Endodermal cell (in vitro differentiated cells): ENCODE measurements at regions not wholly inside any gene's neighbourhood (a gene's known extent, or its start where the extent isn't known, plus 50 kb on each side); places are given as distances from the start of the nearest gene placed in this dataset.

ENCODE experiments used
- DNase-seq: peaks from one replicate; pipeline ENCODE4 v3.0.0-alpha.2; 2017
- H3K27ac ChIP-seq: 2 replicates; pipeline ENCODE4 v1.5.1; 2013; ENCODE audit warnings: mild to moderate bottlenecking, low read depth, low read length, moderate library complexity
- H3K27me3 ChIP-seq: 2 replicates; pipeline ENCODE4 v1.6.1; 2013; ENCODE audit warnings: mild to moderate bottlenecking, low read length, moderate library complexity; ENCODE audit not compliant: insufficient read depth, control insufficient read depth, poor library complexity, severe bottlenecking
- H3K36me3 ChIP-seq: 2 replicates; pipeline ENCODE4 v1.7.0; 2013; ENCODE audit warnings: mild to moderate bottlenecking, low read length, moderate library complexity; ENCODE audit not compliant: control insufficient read depth, insufficient read depth
- H3K4me1 ChIP-seq: one replicate; pipeline ENCODE4 v1.7.0; 2013; ENCODE audit warnings: low read length; ENCODE audit not compliant: control insufficient read depth, insufficient read depth
- H3K4me3 ChIP-seq: 2 replicates; pipeline ENCODE4 v1.5.1; 2013; ENCODE audit warnings: mild to moderate bottlenecking, low read length, moderate library complexity
- H3K9ac ChIP-seq: 2 replicates; pipeline ENCODE4 v1.6.1; 2013; ENCODE audit warnings: mild to moderate bottlenecking, low read length, moderate library complexity; ENCODE audit not compliant: poor library complexity, severe bottlenecking; ENCODE audit errors: extremely low read depth
- H3K9me3 ChIP-seq: 2 replicates; pipeline ENCODE4 v1.6.1; 2013; ENCODE audit warnings: mild to moderate bottlenecking, low read length, moderate library complexity; ENCODE audit not compliant: control insufficient read depth
- H3K27ac Mint-ChIP-seq: 2 replicates; pipeline ENCODE4 v1.8.0; 2020; ENCODE audit warnings: mixed read lengths
- H3K27me3 Mint-ChIP-seq: 2 replicates; pipeline ENCODE4 v1.8.0; 2021; ENCODE audit warnings: mild to moderate bottlenecking, mixed read lengths; ENCODE audit not compliant: insufficient read depth
- H3K36me3 Mint-ChIP-seq: 2 replicates; pipeline ENCODE4 v1.8.0; 2020; ENCODE audit warnings: low read depth, mixed read lengths
- H3K4me1 Mint-ChIP-seq: 2 replicates; pipeline ENCODE4 v1.8.0; 2020; ENCODE audit warnings: mixed read lengths
- H3K4me3 Mint-ChIP-seq: 2 replicates; pipeline ENCODE4 v1.8.0; 2020; ENCODE audit warnings: mild to moderate bottlenecking, moderate library complexity, mixed read lengths
- H3K9me3 Mint-ChIP-seq: 2 replicates; pipeline ENCODE4 v1.8.0; 2020; ENCODE audit warnings: mild to moderate bottlenecking, mixed read lengths
- WGBS, 2 experiments: methylation state at CpG; one replicate each; pipeline versions ENCODE4 v1.1.5 to v1.1.7; 2013; ENCODE audit warnings: missing lambda C conversion rate in 2 of 2, mixed read lengths in 1 of 2; ENCODE audit not compliant: insufficient coverage in 1 of 2, insufficient read length in 1 of 2; 5-methylcytosine and 5-hydroxymethylcytosine counted together
- TF ChIP-seq, protein P1 (sequence below): fragments of 200-600 bp; sonication (generic); conservative IDR thresholded peaks from 2 replicates; pipeline ENCODE4 v1.5.0; 2021; ENCODE audit warnings: antibody characterized with exemption, mild to moderate bottlenecking

DNA sequence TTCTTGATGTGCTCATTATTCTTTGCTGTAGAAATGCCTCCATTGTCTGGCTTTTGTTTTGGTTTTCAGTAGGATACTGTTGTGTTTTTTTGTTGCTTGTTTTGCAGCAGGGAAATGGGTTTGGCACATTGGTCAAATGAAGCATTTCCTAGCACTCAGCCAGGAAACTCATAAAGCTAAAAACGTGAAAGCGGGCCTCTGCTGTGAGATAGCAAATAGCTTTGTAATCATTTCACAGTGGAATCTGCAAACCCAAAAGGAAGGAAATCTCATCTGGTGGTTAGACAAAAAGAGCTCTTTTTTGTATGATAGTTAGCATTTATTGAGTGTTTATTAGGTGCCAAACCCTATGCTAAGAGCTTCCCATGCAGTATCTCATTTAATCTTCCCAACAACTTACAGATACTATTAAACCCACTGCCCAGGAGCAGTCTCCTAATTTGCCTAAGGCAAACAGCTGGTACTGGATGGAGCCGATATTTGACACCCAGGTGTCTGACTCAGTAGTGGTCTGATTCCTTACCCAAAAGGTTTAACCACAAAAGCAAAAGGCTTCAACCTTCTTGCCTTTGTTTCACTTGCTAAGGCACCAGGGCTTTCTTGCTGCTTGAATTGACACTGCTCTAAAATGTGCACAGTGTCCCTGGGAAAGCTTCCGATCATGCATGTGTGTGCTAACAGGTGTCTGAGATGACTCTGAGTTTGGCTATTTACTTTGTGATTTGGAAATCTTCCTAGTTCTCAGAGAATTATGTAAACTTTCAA, 527.9 kb upstream of the MDFIC2 start:
- peaks cover 12% of the 10 kb centered on the region for H3K4me1 Mint-ChIP-seq
- 70 to 73% methylated on average over 4 of the region's 4 CpGs for WGBS, 2 experiments
- Histone ChIP-seq H3K4me1 (no peaks in the 10 kb centered on the region), H3K27ac (no peak overlapping the region), H3K9me3 (no peaks in the 10 kb centered on the region), H3K4me3 (no peak overlapping the region), H3K27me3 (no peaks in the 10 kb centered on the region), H3K36me3 (no peaks in the 10 kb centered on the region), H3K9ac (no peak overlapping the region)
- no peak overlapping the region for H3K27ac Mint-ChIP-seq
- H3K27me3 Mint-ChIP-seq, result no peaks in the 10 kb centered on the region
- TF ChIP-seq, protein P1, sequence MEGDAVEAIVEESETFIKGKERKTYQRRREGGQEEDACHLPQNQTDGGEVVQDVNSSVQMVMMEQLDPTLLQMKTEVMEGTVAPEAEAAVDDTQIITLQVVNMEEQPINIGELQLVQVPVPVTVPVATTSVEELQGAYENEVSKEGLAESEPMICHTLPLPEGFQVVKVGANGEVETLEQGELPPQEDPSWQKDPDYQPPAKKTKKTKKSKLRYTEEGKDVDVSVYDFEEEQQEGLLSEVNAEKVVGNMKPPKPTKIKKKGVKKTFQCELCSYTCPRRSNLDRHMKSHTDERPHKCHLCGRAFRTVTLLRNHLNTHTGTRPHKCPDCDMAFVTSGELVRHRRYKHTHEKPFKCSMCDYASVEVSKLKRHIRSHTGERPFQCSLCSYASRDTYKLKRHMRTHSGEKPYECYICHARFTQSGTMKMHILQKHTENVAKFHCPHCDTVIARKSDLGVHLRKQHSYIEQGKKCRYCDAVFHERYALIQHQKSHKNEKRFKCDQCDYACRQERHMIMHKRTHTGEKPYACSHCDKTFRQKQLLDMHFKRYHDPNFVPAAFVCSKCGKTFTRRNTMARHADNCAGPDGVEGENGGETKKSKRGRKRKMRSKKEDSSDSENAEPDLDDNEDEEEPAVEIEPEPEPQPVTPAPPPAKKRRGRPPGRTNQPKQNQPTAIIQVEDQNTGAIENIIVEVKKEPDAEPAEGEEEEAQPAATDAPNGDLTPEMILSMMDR, result no peak
- DNase-seq, result peak; percentile 57
- no peak overlapping the region for H3K4me3 Mint-ChIP-seq
- H3K36me3 Mint-ChIP-seq, result no peaks in the 10 kb centered on the region
- H3K9me3 Mint-ChIP-seq, result peaks cover 3% of the 10 kb centered on the region

DNA sequence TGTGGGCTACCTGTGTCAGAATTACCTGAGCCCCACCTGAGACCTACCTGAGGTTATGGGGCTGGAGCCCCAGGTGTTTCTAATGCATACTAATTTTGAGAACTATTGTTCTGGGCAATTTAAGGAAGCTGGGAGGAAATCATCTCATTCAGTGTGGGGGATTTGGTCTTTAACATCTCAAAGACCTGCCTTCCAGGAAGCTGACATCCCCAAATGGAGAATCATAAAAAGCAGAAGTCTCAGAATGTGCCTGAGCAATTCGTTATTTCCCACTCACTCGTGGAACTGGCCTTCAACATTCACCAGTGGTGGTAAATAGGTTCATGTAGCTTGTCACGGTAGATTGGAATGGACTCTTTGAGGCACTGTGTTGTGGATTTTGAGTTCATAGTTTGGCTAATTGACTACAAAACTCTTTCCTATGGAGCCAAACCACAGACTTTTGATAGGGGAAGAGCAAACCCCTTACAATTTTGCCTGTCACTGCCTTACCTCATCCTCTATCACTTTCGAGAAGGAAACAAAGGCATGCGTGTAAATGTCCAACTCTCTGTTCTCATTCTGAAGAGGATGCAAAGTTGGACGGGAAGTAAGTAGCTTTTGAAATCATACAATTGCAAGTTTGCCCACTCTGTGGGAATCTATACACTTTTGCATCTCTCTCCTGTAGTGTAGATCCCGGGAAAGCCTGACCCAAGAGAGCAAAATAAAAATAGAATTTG, 521.0 kb upstream of the MDFIC2 start:
- Histone ChIP-seq H3K4me1 (no peaks in the 10 kb centered on the region), H3K27me3 (no peaks in the 10 kb centered on the region), H3K4me3 (no peak overlapping the region), H3K36me3 (no peaks in the 10 kb centered on the region), H3K9ac (no peak overlapping the region), H3K9me3 (no peaks in the 10 kb centered on the region), H3K27ac (no peak overlapping the region)
- DNase-seq, result no peak
- Mint-ChIP-seq H3K4me3 (no peak overlapping the region), H3K27me3 (no peaks in the 10 kb centered on the region), H3K9me3 (peaks cover 3% of the 10 kb centered on the region), H3K27ac (no peak overlapping the region), H3K36me3 (no peaks in the 10 kb centered on the region), H3K4me1 (no peaks in the 10 kb centered on the region)
- TF ChIP-seq, protein P1, result no peak
- WGBS, 2 experiments, result 52 to 74% methylated on average over 4 to 7 of the region's 7 CpGs

DNA sequence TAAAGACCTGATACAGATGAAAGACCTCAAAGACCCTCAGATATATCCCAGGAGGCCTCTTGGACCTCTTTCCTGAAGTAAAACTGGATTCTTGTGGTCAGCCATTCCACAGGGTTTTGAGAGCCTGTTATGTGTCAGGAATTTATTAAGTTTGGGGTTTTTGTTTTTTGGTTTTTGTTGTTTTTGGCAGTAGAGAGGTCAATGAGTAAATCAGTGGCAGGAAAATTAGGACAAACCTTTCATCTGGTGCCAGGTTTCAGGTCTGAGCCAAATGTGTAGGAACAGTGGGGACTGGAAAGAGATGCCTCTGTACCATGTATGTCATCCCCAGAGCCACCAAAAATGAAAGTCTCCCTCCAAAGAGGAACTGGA, 520.4 kb upstream of the MDFIC2 start:
- no peak overlapping the region for H3K9ac ChIP-seq
- Mint-ChIP-seq H3K27ac (no peak overlapping the region), H3K4me3 (no peak overlapping the region)

More for the DNA sequence above, 520.4 kb upstream of the MDFIC2 start:
- Histone ChIP-seq H3K27ac (no peak overlapping the region), H3K9me3 (no peaks in the 10 kb centered on the region), H3K4me1 (no peaks in the 10 kb centered on the region), H3K36me3 (no peaks in the 10 kb centered on the region), H3K27me3 (no peaks in the 10 kb centered on the region), H3K4me3 (no peak overlapping the region)
- Mint-ChIP-seq H3K9me3 (peaks cover 3% of the 10 kb centered on the region), H3K27me3 (no peaks in the 10 kb centered on the region), H3K4me1 (no peaks in the 10 kb centered on the region), H3K36me3 (no peaks in the 10 kb centered on the region)
- TF ChIP-seq, protein P1, result no peak
- no peak for DNase-seq
